Epidermal melanocyte (primary cell): ENCODE measurements at regions not wholly inside any gene's neighbourhood (a gene's known extent, or its start where the extent isn't known, plus 50 kb on each side); places are given as distances from the start of the nearest gene placed in this dataset.

Experiments
- DNase-seq: peaks from one replicate; pipeline ENCODE4 v3.0.0; 2011; ENCODE audit warnings: low spot score; ENCODE audit not compliant: insufficient read length

DNA sequence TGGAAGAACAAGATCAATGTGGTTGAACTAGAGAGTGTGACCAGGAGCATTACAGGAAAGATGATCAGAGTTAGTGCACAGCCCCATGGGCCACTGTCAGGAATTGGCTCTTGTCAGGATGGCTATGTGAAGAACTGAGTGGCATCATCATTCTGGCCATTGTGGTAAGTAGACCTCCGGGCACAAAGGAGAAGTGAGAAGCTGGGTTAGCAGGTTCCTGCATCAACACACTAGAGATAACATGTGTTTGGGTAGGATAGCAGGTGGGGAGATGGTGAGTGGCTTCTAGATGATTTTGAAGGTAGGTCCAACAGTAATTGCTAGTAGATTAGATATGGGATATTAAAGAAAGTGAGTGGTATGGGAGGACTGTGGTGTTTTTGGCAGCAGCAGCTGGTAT, 408.2 kb downstream of the TSN start:
- no peak for DNase-seq

DNA sequence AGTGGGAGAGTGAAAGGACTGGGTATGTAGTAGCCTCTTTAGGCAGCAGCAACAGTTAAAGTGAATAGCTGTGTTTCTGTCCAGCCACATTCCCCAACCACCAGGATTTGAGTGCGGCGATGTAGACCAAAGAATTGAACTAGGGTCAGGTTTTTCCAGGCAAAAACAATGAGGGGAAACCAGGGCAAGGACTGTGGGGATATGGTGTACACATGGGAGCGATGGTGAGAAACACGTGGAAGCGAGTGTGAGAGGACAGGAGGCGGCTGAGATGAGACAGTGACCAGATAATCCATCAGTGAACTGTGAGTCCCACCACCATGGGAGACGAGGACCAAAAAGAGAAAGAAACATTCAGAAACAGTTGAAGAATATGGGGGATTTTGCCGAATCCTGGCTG, 409.5 kb downstream of the TSN start:
- DNase-seq, result no peak

DNA sequence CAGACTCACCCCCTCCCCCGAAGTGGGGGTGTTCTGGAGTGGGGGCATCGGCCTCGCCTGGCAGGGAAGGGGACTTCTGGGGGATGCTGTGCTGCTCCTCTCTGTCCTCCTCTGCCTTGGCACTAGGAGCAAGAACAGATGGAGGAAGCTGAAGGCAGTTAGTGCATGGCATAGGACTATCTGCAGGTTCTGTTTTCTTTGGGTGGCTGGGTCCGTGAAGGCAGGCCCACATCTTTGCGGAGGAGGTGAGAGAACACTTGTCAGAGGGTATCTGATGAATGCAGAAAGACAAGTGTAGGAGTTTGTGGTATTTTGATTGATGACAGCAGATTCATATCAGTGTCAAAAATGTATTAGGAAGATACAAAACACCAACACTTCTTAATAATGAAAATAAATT, 411.4 kb downstream of the TSN start:
- no peak for DNase-seq

DNA sequence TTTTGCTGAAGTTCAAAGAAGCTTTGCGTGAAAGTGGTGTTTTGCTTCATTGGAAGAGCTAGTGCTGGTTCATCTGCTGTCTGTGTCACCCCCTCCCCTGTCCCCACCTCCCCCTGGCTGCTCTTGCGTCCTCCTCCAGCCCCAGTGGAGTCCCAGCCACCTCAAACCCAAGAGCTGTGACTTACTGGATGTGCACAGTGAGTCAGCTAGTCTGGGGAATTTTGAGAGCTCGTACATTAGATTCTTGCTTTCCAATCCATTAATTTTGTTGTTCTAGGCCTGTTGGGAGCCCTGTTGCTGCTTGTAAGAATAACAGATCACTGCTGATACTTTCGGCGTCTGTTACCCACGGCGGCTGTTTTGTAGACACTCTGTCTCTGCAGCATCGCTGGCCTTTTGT, 412.1 kb downstream of the TSN start:
- DNase-seq, result no peak

DNA sequence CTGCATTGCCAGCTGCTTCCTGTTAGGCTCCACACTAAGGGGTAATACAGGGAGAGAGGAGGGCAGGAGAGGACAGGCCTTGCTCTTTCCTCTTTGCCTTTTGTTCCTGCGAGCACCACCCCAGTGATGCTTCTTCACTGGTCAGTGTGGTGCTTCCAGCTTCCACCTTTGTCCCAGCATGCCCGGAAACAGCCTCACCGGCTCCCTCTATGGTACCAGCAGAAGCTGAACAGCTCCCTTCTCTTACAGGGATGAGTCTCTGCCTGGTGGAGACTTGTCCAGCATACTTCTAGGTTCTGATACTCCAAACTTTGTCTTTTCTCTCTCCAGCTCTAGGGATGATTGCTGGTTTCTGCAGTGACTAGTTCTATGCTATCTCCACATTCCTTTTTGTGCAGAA, 413.3 kb downstream of the TSN start:
- DNase-seq, result no peak

DNA sequence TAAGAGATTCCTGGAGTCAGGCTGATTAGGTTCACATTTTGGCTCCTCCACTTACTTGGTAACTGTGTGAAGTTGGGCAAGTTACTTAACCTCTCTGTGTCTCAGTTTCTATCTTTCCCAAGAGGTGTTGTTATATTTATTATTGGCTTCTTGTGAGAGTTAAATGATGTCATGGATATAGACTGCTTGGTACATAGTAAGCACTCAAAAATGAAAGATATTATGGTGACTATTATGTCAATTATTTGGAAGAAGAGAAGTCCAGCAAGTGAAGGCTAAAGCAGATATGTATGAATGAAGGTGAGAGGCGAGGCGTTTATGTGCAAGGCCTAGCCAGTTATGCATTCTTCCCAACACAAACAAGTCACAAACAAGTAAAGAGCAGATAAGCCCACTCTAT, 417.4 kb downstream of the TSN start:
- no peak for DNase-seq

DNA sequence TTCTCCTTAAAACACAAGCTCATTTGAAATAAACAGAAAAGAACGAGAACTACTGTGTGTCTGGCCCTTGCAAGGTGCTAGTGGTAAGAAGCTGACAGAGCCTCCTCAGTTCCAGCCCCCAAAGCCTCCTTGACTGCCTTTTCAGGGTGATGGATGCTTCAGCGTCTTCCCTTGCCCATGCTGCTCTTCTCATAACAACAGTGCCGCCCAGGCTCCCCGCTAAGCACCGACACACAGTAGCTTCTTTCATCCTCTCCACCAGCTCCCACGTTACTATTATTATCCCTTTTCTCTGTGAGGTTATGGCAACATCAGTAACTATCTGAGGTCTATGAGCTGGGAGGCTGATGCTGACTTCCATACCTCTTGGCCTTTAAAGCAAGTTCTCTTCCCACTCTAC, 418.6 kb downstream of the TSN start:
- no peak for DNase-seq

DNA sequence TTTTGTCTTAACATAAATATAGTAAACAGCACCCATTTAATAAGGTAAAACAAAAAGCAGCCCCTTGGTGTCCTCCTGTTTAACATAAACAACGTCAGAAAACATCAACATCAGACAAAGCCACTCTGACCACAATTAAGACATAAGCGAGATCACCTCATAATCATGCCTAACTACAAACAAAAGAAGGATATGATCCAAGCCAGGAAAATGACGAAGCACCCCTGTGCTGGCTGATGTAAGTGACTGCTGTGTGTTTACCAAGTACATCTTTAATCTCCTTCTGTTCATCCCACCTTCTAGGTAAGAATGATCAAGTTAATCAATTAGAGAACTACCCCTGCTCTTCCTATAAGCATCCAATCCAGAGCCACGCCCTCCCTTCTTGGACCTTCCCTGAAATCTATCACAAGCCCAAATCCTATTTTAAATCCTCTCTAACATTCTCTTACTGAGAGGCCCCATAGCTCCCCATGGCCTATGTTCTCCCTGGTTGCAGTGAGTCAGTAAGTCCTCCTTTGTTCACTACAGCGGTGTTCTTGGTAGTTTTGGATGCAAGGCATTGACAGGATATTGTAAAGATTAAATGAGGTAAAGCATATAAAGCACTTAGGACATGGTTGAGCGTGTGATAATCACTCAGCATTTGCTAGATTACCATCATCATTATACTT, 424.2 kb downstream of the TSN start:
- no peak for DNase-seq

DNA sequence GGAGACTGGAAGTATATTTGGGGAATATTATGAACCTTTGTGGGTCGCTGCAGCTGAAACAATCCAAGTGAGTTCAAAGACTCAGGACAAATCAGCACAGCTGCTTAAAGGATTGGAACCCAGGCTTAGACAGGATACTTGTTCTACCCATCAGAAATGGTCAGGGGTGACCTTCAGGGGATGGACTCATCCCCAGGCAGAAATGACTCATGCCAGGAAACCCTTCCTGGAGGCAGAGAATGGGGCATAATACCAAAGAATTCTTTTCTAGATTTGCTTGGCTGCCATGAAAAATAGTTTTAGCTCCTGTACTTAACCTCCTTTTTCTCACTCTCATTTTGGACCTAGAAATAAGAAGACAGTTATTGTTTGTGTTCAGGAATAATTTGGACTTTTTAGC, 425.5 kb downstream of the TSN start:
- no peak for DNase-seq

DNA sequence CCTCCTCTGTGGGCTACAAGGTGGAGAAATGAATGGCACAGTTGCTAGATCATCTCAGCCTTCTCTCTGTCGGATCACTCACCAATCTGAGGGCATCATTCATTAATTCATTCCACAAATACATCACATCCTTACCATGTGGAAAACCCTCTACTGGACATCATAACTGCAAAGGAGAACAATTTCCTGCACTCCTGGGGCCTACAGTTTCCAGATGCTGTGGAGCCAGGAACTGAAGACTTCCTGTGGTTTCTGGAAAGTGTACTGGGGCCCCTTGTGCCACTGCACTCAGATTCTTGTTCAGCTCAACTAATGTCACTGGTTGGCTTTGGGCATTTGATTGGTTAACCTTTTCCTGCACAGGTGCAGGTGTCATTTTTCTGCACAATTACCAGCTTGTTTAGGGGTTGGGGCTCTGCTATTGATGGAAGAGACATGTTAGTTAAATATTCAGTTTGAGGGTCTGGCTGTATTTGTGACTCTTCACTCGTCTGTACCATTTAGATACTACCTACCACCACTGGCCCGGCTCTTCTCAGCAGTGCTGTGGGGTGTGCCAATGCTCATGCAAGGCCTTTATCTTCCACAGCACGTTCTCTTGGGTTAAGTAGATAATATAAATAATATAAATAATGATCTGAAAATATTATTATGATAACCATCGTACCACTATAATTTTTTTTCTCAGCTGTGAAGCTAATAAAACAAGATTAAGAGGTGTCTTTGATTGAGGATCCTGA, 427.3 kb downstream of the TSN start:
- no peak for DNase-seq

DNA sequence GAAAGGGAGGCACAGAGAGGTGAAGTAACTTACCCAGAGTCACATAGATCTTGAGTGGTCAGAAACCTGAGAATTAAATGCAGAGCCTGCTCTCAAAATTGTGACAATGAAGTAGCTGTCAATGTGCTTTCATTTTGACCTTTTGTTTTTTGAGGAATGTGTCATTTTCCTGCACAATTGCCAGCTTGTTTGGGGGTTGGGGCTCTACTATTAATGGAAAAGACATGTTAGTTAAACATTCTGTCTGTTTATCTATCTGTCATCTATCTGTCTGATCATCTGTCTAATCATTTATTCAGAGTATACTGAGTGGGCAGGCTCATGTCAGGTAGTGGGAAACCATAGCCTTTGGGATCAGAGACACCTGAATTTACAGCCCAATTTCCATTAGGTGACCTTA, 428.4 kb downstream of the TSN start:
- DNase-seq, result no peak

DNA sequence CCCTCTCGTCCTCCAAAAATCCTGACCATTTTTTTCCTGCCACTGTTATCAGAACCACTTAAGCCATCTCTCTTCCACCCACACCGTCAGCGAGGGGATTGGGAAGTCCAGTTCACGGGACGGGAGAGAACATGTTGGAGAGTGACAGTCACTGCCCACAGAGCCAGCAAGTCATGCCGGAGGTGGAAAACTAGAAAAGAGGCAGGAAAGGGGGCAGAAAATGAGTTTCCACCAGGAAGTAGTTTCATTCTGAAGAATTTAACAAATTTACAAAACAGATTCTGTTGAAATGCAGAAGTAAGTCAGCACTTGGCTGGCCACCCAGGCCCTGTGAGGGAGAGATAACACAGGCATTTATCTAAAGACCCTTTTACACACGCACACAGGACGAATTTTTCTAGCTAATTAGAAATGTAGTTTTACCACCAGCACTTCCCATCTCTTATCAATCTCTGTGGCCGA, 431.3 kb downstream of the TSN start:
- DNase-seq, result no peak

DNA sequence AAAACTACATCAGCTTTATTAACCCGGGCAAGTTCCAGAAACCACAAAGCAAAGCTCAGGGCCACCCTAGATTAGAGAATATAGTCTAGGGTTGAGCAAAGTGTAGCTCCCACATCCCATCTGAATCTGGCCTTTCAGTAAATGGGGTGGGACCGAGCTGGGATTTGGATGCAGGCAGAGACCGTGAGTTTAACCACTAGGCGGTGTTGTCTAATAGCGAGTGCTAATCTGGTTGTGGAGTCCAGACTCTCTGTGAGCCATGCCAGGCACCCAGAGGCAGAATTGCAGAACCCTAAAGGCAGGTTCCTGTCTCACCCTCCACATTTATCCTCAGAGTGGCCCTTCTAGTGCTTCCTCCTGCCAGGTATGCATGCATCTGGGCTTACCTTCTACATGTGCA, 435.9 kb downstream of the TSN start:
- DNase-seq, result peak; percentile 23

DNA sequence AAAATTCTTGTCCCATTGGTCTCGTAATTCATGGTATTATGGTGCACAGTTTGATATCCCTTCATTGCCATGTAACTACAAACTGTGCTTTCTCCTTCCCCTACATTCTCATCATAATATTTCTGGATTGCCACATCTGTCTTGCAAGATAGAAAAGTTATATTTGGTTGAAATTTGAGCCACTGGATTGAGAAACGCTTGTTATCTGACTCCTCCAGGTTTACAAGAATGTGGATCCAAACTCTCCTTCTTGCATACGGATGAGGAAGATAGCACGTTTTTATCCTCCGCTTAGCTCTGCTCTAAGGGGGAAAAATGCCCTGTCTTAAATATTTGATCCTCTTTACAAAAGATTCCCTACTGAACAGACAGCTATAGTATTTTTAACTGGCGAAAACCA, 438.2 kb downstream of the TSN start:
- no peak for DNase-seq

DNA sequence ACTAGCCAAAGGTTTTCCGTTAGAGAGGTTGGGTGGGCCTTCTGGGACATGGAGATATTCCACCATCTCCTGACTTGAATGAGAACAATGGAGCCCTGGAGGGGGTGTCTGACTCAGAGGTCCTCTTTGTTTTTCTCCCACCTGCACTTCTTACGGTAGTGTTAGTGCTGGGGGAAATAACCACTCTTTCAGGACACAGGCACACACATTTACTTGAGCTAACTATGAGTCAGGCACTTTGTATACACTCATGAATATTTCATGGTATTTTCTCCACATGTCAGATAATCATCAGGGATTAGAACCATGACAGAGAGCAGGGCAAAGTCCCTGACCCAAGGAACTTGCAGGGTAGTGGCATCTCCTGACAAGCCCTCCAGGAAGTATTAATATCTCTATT, 439.1 kb downstream of the TSN start:
- DNase-seq, result no peak

DNA sequence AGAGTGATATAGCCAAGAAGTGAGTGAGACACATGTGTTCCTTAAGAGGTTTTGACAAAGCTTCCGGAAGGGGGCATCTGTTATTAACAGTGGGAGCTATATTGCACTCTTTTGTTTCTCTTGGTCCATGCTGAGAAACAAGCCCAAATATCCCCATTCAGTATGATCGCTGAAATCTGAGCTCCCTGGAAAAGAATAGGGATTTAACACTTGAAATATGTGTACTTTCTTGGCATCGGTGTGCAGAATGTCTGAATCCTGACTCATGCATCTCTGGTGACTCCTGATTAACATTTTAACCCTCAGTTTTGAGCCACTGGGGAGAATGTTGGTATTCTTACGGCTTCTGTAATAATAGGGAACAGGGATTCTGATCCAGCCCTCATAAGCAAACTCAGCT, 448.1 kb downstream of the TSN start:
- DNase-seq, result no peak

DNA sequence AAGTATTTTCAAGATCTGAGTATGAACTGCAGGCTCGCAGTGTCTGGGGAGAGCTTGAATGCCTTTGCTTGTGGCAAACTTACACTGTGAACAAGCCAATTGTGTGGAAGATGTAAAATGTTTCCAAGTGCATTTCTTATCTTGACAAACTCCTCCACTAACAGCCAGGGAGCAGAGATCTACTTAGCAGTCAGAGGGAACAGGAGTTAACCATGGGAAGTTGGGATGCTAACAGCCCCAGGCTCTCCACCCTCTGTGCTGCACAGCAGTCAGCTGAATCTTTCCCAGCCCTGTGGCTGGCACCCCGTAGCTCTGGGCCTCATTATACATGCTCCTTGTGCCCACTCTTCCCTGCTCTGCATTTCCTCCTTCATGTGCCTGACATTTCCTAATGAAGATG, 450.2 kb downstream of the TSN start:
- DNase-seq, result no peak

DNA sequence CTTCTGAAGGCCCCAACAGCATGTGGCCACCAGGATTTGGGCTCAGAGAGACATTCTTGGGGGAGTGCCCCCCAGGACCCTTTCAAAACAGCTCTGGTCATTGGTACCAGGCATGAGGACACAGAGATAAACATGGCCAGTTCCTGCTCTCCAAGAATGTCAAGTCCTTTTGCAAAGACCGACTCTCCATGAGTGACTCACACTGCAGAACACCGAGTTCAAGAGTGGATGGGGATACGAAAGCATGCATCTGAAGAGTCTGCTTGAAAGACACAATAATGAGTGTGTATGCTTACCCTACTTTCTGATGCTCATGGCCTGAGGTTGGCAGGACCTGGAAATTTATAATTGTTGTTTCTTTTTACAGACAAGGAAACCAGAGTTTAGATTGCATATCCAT, 450.6 kb downstream of the TSN start:
- DNase-seq, result no peak

DNA sequence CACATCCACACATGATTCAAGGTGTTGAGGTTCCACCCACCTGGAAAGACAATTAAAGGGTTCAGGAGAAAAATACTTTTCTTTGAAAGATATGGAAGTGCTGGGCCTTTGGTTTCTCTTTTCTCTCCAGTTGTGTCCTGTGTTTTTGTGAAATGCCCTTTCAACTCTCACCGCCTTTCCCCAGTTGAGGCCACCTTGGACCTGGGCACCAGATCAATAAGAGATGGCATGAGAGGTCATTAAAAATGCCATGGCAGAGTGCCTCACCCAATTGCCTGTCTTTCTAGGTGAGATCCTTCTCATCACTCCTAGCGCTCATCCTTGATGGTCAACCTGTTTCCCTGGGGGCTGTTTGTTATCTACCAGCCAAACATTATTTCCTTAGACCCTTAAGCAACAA, 453.9 kb downstream of the TSN start:
- no peak for DNase-seq

DNA sequence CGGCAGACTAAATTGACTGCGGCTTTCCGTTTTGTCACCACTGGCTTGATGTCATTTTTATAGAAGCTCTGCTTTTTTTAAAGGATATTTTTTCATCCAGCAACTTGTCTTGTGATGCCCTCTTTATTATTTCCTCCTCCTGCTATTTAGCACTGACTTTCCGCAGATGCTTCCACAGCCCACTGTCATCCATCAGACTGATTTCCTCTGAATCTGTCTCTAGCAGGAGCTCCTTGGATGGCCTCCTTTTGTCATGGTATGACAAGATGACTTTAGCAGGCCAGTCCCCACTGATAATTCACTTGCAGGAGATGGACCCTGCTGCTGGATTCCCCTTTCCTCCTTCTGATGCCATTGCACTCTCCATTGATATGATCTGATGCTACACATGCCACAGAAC, 454.6 kb downstream of the TSN start:
- DNase-seq, result no peak

DNA sequence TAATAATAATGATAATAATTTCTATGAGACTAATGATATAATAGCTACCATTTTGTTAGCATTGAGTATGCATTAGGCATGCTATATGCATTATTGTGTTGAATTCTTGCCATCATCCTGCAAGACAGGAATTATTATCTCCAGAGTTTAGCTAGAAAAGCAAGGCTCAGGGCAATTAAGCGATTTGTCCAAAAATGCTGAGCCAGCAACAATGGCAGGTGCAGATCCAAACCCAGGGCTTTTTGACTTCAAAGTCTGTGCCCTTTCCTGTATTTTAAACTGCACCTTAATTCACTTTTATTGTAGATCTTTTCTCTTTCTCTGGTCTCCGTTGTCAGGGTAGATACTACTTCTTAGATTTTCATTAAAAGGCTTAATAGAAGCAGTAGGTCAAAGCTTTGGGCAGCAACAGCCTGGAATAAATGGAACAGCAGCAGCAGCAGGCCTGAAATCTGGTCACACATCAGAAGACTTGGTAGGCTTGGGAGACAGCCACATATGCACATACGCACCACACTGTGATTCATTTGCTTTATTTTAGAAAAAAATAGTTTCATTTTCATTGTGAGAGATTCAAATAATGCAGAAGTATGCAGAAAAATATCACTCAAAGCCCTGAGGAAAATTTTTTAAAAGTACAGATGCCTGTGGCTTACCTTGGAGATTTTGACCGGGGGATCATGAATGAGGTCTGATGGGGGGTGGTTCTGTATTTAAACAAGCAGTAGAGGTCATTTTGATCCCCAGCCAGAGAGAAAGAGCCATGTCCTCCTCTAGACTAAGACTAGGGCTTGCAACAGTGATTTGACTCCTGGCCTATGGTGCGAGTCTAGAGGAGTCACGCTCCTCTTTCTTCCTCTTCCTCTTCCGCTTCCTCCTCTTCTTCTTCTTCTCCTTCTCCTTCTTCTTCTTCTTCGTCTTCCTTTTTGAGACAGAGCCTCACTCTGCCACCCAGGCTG, 455.7 kb downstream of the TSN start:
- no peak for DNase-seq

DNA sequence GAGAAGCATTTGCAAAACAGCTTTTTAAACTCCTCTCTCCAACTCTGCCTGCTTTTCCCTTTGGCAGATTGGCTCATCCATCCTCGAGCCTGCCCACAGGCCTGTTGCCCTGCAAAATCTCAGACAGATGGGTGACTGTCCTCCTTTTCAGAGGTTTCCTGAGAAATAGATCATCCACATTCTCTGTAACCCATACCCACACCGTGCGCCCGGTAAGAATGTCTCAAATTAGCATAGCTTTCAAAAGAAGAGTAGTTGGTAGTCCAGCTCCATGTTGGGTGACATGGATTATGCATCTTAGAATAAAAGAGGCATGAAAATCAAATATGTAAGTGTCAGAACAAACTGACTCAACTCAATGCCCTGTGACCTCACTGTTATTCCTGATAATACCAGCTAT, 457.9 kb downstream of the TSN start:
- no peak for DNase-seq
